CD4-positive, CD25-positive, alpha-beta regulatory T cell (primary cell): ENCODE measurements at regions not wholly inside any gene's neighbourhood (a gene's known extent, or its start where the extent isn't known, plus 50 kb on each side); places are given as distances from the start of the nearest gene placed in this dataset.

Source experiments
- ATAC-seq, 2 donors: fragments of 150-1000 bp; cut with Tn5 transposase; one replicate each; pipeline ENCODE4 v1.10.0; 2021; ENCODE audit warnings: low read depth in 2 of 2, moderate number of reproducible peaks in 2 of 2, moderate library complexity in 1 of 2
- DNase-seq, 3 donors: peaks; one replicate each; pipeline versions ENCODE4 v3.0.0 to v3.0.0-alpha.2; 2012 to 2022; ENCODE audit warnings: mixed read lengths in 1 of 3
- H3K27ac ChIP-seq: one replicate; pipeline ENCODE4 v1.7.0; 2013; ENCODE audit warnings: mild to moderate bottlenecking, low read length; ENCODE audit not compliant: insufficient read depth, poor library complexity, severe bottlenecking
- H3K27me3 ChIP-seq: one replicate; pipeline ENCODE4 v1.7.0; 2013; ENCODE audit warnings: low read length; ENCODE audit not compliant: control insufficient read depth, insufficient read depth
- H3K36me3 ChIP-seq: one replicate; pipeline ENCODE4 v1.7.0; 2013; ENCODE audit warnings: mild to moderate bottlenecking, low read length, moderate library complexity; ENCODE audit not compliant: control insufficient read depth, insufficient read depth
- H3K4me1 ChIP-seq: 2 replicates; pipeline ENCODE4 v1.7.0; 2013; ENCODE audit warnings: mild to moderate bottlenecking, low read length; ENCODE audit not compliant: insufficient read depth, control insufficient read depth, poor library complexity, severe bottlenecking
- H3K4me3 ChIP-seq: one replicate; pipeline ENCODE4 v1.7.0; 2013; ENCODE audit warnings: low read depth, mild to moderate bottlenecking, low read length, moderate library complexity
- H3K9me3 ChIP-seq, 2 experiments: 1 replicate in 1 of 2; 2 replicates in 1 of 2; pipeline ENCODE4 v1.7.0; 2013; ENCODE audit warnings: low read length in 2 of 2, mild to moderate bottlenecking in 1 of 2, moderate library complexity in 1 of 2; ENCODE audit not compliant: control insufficient read depth in 2 of 2
- H3K27ac Mint-ChIP-seq, 3 donors: one replicate each; pipeline ENCODE4 v1.8.0; 2020 to 2022; ENCODE audit warnings: mild to moderate bottlenecking in 3 of 3, mixed read lengths in 3 of 3, moderate library complexity in 2 of 3
- H3K27me3 Mint-ChIP-seq: one replicate; pipeline ENCODE4 v1.8.0; 2022; ENCODE audit warnings: mild to moderate bottlenecking, mixed read lengths
- H3K36me3 Mint-ChIP-seq: one replicate; pipeline ENCODE4 v1.8.0; 2020; ENCODE audit warnings: mixed read lengths
- H3K4me1 Mint-ChIP-seq, 4 donors: one replicate each; pipeline ENCODE4 v1.8.0; 2020 to 2022; ENCODE audit warnings: mixed read lengths in 4 of 4, mild to moderate bottlenecking in 1 of 4
- H3K4me3 Mint-ChIP-seq, 4 donors: one replicate each; pipeline ENCODE4 v1.8.0; 2020 to 2022; ENCODE audit warnings: mild to moderate bottlenecking in 4 of 4, mixed read lengths in 4 of 4, moderate library complexity in 3 of 4
- H3K9me3 Mint-ChIP-seq, 7 donors: one replicate each; pipeline ENCODE4 v1.8.0; 2020 to 2022; ENCODE audit warnings: mixed read lengths in 7 of 7, mild to moderate bottlenecking in 3 of 7, moderate library complexity in 2 of 7

GRCh38 chr20:59448851-59449444, 148.5 kb downstream of the EDN3 start:
- Histone ChIP-seq H3K27ac (no peak overlapping the region), H3K4me1 (no peaks in the 10 kb centered on the region), H3K9me3 (no peaks in the 10 kb centered on the region), H3K36me3 (no peaks in the 10 kb centered on the region), H3K4me3 (no peak overlapping the region), H3K27me3 (peaks cover 17% of the 10 kb centered on the region)
- DNase-seq (no peak), ATAC-seq (no peak)
- Mint-ChIP-seq H3K4me3 (no peak overlapping the region), H3K36me3 (no peaks in the 10 kb centered on the region), H3K27me3 (peaks cover 53% of the 10 kb centered on the region), H3K4me1 (no peaks in the 10 kb centered on the region), H3K9me3 (peaks cover 0 to 6% (median 0%) of the 10 kb centered on the region in 7 donors), H3K27ac (no peak overlapping the region)

GRCh38 chr20:59451066-59451630, 150.7 kb downstream of the EDN3 start:
- H3K27ac ChIP-seq, result no peak overlapping the region
- DNase-seq, result no peak
- no peaks in the 10 kb centered on the region for H3K9me3 ChIP-seq
- Mint-ChIP-seq H3K4me3 (no peak overlapping the region), H3K27ac (peak overlapping the region in 1 of 3 donors; percentile 65), H3K9me3 (peaks cover 0 to 6% (median 0%) of the 10 kb centered on the region in 7 donors), H3K4me1 (no peaks in the 10 kb centered on the region), H3K36me3 (no peaks in the 10 kb centered on the region), H3K27me3 (peaks cover 43% of the 10 kb centered on the region)
- H3K4me1 ChIP-seq, result no peaks in the 10 kb centered on the region
- no peak for ATAC-seq
- H3K4me3 ChIP-seq, result no peak overlapping the region
- no peaks in the 10 kb centered on the region for H3K36me3 ChIP-seq
- H3K27me3 ChIP-seq, result peaks cover 12% of the 10 kb centered on the region

- Histone ChIP-seq H3K4me1 (no peaks in the 10 kb centered on the region), H3K27me3 (peaks cover 10% of the 10 kb centered on the region), H3K4me3 (no peak overlapping the region), H3K27ac (no peak overlapping the region), H3K36me3 (no peaks in the 10 kb centered on the region), H3K9me3 (no peaks in the 10 kb centered on the region)
- Mint-ChIP-seq H3K27me3 (peaks cover 38% of the 10 kb centered on the region), H3K36me3 (no peaks in the 10 kb centered on the region), H3K27ac (no peak overlapping the region), H3K4me1 (no peaks in the 10 kb centered on the region), H3K4me3 (no peak overlapping the region), H3K9me3 (peaks cover 0 to 6% (median 0%) of the 10 kb centered on the region in 7 donors)
- no peak for DNase-seq
- ATAC-seq, result no peak
Observed at GRCh38 chr20:59451641-59452040, 151.2 kb downstream of the EDN3 start.

- no peak overlapping the region for H3K4me3 Mint-ChIP-seq
- Histone ChIP-seq H3K9me3 (no peaks in the 10 kb centered on the region), H3K36me3 (no peaks in the 10 kb centered on the region), H3K4me1 (no peaks in the 10 kb centered on the region), H3K4me3 (no peak overlapping the region), H3K27me3 (peaks cover 6% of the 10 kb centered on the region), H3K27ac (no peak overlapping the region)
- peaks cover 38% of the 10 kb centered on the region for H3K27me3 Mint-ChIP-seq
- no peaks in the 10 kb centered on the region for H3K36me3 Mint-ChIP-seq
- peaks cover 0 to 2% (median 0%) of the 10 kb centered on the region in 7 donors for H3K9me3 Mint-ChIP-seq
- ATAC-seq, result no peak
- no peak for DNase-seq
- no peak overlapping the region for H3K27ac Mint-ChIP-seq
- H3K4me1 Mint-ChIP-seq, result no peaks in the 10 kb centered on the region
Observed at GRCh38 chr20:59452856-59453255, 151.5 kb upstream of the PHACTR3 start.

- DNase-seq, result no peak
- H3K4me1 ChIP-seq, result no peaks in the 10 kb centered on the region
- no peaks in the 10 kb centered on the region for H3K9me3 ChIP-seq
- no peak for ATAC-seq
- no peaks in the 10 kb centered on the region for H3K36me3 Mint-ChIP-seq
- no peak overlapping the region for H3K27ac Mint-ChIP-seq
- peaks cover 0 to 2% (median 0%) of the 10 kb centered on the region in 7 donors for H3K9me3 Mint-ChIP-seq
- no peak overlapping the region for H3K4me3 Mint-ChIP-seq
- H3K4me3 ChIP-seq, result no peak overlapping the region
- no peaks in the 10 kb centered on the region for H3K36me3 ChIP-seq
- H3K27ac ChIP-seq, result no peak overlapping the region
- H3K4me1 Mint-ChIP-seq, result no peaks in the 10 kb centered on the region
- peaks cover 28% of the 10 kb centered on the region for H3K27me3 Mint-ChIP-seq
- H3K27me3 ChIP-seq, result peaks cover 2% of the 10 kb centered on the region
Observed at GRCh38 chr20:59453759-59454560, 150.4 kb upstream of the PHACTR3 start.

- DNase-seq, result no peak
- H3K4me1 Mint-ChIP-seq, result no peaks in the 10 kb centered on the region
- peaks cover 0 to 2% (median 0%) of the 10 kb centered on the region in 7 donors for H3K9me3 Mint-ChIP-seq
- Histone ChIP-seq H3K4me3 (no peak overlapping the region), H3K9me3 (no peaks in the 10 kb centered on the region), H3K27me3 (peaks cover 2% of the 10 kb centered on the region), H3K27ac (no peak overlapping the region), H3K4me1 (no peaks in the 10 kb centered on the region), H3K36me3 (no peaks in the 10 kb centered on the region)
- H3K27ac Mint-ChIP-seq, result no peak overlapping the region
- no peak overlapping the region for H3K4me3 Mint-ChIP-seq
- H3K36me3 Mint-ChIP-seq, result no peaks in the 10 kb centered on the region
- ATAC-seq, result no peak
- H3K27me3 Mint-ChIP-seq, result peaks cover 20% of the 10 kb centered on the region
Observed at GRCh38 chr20:59455402-59456341, 148.7 kb upstream of the PHACTR3 start.
